Stomach (tissue), 8 donors: ENCODE measurements at regions not wholly inside any gene's neighbourhood (a gene's known extent, or its start where the extent isn't known, plus 50 kb on each side); places are given as distances from the start of the nearest gene placed in this dataset.
"Not testable (repeated sequence)": the region's sequence is repeated elsewhere in the genome, so short reads cannot be mapped to it uniquely, and the experiment has no call there.

Source experiments
- DNase-seq, 2 donors: peaks; one replicate each; pipeline versions ENCODE4 v3.0.0 to v3.0.0-alpha.2; 2013 to 2019
- H3K27ac ChIP-seq, 5 donors: fragments of 200-600 bp in 4 of 5; sonication (generic) in 4 of 5; one replicate each; pipeline ENCODE4 v1.5.1; 2013 to 2019; ENCODE audit warnings: mild to moderate bottlenecking in 1 of 5, moderate library complexity in 1 of 5
- H3K27me3 ChIP-seq, 3 donors: fragments of 200-600 bp; sonication (generic); one replicate each; pipeline ENCODE4 v1.5.1; 2017 to 2019; ENCODE audit warnings: mixed run types in 1 of 3
- H3K36me3 ChIP-seq, 4 donors: fragments of 200-600 bp; sonication (generic); 1 replicate in 3 of 4; 2 replicates in 1 of 4; pipeline ENCODE4 v1.5.1; 2016 to 2019
- H3K4me1 ChIP-seq, 4 donors: fragments of 200-600 bp; sonication (generic); one replicate each; pipeline ENCODE4 v1.5.1; 2016 to 2019
- H3K4me3 ChIP-seq, 4 donors: fragments of 200-600 bp; sonication (generic) in 3 of 4; one replicate each; pipeline ENCODE4 v1.5.1; 2016 to 2019; ENCODE audit warnings: mild to moderate bottlenecking in 1 of 4
- H3K9me3 ChIP-seq, 4 donors: fragments of 200-600 bp; sonication (generic); one replicate each; pipeline ENCODE4 v1.5.1; 2016 to 2019
- EP300 ChIP-seq: sonication (generic); formaldehyde crosslinking; IDR thresholded peaks from one replicate; pipeline ENCODE4 v1.6.1; 2017; ENCODE audit warnings: antibody characterized with exemption
- POLR2A ChIP-seq, 4 donors: fragments of 450-650 bp; IDR thresholded peaks; one replicate each; pipeline ENCODE4 v1.6.1; 2016; ENCODE audit warnings: antibody characterized with exemption in 4 of 4, control low read depth in 2 of 4, mild to moderate bottlenecking in 1 of 4, moderate library complexity in 1 of 4
- POLR2AphosphoS5 ChIP-seq, 3 donors: sonication (generic); formaldehyde crosslinking; IDR thresholded peaks; one replicate each; pipeline ENCODE4 v1.6.1; 2016; ENCODE audit warnings: antibody characterized with exemption in 3 of 3
- WGBS, 5 donors: extraction: QIAGEN DNeasy Blood & Tissue Kit in 3 of 5; methylation state at CpG; one replicate each; pipeline versions ENCODE4 v1.1.5 to v1.1.7; 2013 to 2018; 5-methylcytosine and 5-hydroxymethylcytosine counted together
- intact Hi-C: fragments of 100-400 bp; cut with DNase I; formaldehyde crosslinking; loops from one replicate; pipeline ENCODE4 v1.15.1; 2023; ENCODE audit warnings: low total_unique reads
- TF ChIP-seq, protein P1 (sequence below), 7 experiments: fragments of 450-650 bp in 4 of 7; fragments of 200-600 bp in 3 of 7; sonication (generic) in 3 of 7; IDR thresholded peaks; one replicate each; pipeline ENCODE4 v1.5.1; 2016 to 2019; ENCODE audit warnings: antibody characterized with exemption in 7 of 7, control low read depth in 2 of 7, mild to moderate bottlenecking in 1 of 7
- donor health status: healthy with polysubstance abuse.
- donor health status: Bipolar disorder and iron deficiency.
- donor health status: healthy.

DNA sequence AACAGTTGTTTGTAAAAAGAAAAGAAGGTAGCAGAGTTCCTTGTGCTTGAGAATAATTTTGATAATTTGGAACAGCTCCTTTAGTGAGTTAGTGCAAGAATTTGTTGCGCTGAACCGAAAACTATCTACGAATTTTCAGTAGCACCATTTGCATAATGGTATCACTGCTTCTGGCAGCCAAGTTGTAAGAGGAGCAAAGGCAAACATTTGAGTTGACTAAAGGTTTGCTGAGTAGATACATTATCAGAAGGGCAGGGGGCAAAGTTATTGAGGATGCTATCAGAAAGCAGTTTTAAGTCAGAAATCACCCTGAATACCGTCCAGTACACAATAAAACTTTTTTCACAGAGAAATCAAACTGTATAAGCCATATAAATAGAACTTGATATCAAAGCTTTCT lies 181.5 kb upstream of the MOCS2 start:
- peaks cover 0 to 15% (median 0%) of the 10 kb centered on the region in 4 donors for H3K9me3 ChIP-seq
- H3K27ac ChIP-seq, result no peak overlapping the region
- 42 to 60% (median 43%) methylated on average over 4 of the region's 4 CpGs for WGBS, 5 donors
- H3K4me3 ChIP-seq, result no peak overlapping the region
- no peak for DNase-seq
- H3K36me3 ChIP-seq, result no peaks in the 10 kb centered on the region
- no peaks in the 10 kb centered on the region for H3K27me3 ChIP-seq
- TF ChIP-seq, protein P1, sequence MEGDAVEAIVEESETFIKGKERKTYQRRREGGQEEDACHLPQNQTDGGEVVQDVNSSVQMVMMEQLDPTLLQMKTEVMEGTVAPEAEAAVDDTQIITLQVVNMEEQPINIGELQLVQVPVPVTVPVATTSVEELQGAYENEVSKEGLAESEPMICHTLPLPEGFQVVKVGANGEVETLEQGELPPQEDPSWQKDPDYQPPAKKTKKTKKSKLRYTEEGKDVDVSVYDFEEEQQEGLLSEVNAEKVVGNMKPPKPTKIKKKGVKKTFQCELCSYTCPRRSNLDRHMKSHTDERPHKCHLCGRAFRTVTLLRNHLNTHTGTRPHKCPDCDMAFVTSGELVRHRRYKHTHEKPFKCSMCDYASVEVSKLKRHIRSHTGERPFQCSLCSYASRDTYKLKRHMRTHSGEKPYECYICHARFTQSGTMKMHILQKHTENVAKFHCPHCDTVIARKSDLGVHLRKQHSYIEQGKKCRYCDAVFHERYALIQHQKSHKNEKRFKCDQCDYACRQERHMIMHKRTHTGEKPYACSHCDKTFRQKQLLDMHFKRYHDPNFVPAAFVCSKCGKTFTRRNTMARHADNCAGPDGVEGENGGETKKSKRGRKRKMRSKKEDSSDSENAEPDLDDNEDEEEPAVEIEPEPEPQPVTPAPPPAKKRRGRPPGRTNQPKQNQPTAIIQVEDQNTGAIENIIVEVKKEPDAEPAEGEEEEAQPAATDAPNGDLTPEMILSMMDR (IDR thresholded peaks at IDR 0.05), result no peak
- H3K4me1 ChIP-seq, result no peaks in the 10 kb centered on the region
- intact Hi-C loops, result no loop called here

DNA sequence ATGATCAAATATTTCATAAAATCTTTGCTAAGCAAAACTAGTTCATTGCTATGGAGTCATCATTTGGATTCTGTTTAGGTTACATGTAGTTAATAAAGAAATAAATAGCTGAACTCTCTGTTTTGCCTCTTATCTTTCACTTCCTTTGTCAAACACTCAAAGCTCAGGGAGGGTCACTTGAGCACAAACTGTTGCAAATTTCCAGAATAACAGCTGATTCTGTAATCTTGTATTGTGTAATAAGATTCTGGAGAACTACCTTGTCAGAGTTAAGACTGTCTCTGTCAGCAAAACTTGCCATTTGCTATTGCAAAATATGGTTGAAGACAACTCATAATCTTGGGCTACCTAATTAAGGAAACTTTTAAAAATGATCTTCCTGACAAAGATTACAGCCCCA lies 182.0 kb upstream of the MOCS2 start:
- no peak for DNase-seq
- no peaks in the 10 kb centered on the region for H3K36me3 ChIP-seq
- no peak for TF ChIP-seq POLR2AphosphoS5 (IDR thresholded peaks at IDR 0.05)
- TF ChIP-seq, protein P1 (IDR thresholded peaks at IDR 0.05), result no peak
- TF ChIP-seq POLR2A (IDR thresholded peaks at IDR 0.05), result no peak
- TF ChIP-seq EP300, result no peak
- peaks cover 0 to 10% (median 0%) of the 10 kb centered on the region in 4 donors for H3K9me3 ChIP-seq
- H3K4me3 ChIP-seq, result no peak overlapping the region
- H3K4me1 ChIP-seq, result no peaks in the 10 kb centered on the region
- intact Hi-C loops, result no loop called here
- no peaks in the 10 kb centered on the region for H3K27me3 ChIP-seq
- no peak overlapping the region for H3K27ac ChIP-seq

DNA sequence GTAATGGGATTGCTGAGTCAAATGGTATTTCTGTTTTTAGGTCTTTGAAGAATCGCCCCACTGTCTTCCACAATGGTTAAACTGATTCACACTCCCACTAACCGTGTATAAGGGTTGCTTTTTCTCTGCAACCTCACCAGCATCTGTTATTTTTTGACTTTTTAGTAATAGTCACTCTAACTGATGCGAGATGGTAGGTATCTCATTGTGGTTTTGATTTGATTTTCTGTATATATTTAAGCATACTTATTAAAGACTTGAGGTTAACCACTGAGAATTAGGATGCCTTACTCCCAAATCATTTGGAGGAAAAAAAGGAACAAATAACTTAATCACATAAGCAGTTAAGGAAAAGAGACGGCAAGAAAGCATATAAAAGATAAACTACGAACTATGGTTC lies 181.6 kb upstream of the FST start:
- no peak overlapping the region for H3K4me3 ChIP-seq
- WGBS, 5 donors, result 58 to 77% (median 71%) methylated on average over 5 of the region's 5 CpGs
- no peaks in the 10 kb centered on the region for H3K9me3 ChIP-seq
- TF ChIP-seq POLR2A (IDR thresholded peaks at IDR 0.05) (no peak), POLR2AphosphoS5 (IDR thresholded peaks at IDR 0.05) (no peak), EP300 (no peak)
- TF ChIP-seq, protein P1 (IDR thresholded peaks at IDR 0.05), result no peak
- H3K36me3 ChIP-seq, result no peaks in the 10 kb centered on the region
- no peaks in the 10 kb centered on the region for H3K27me3 ChIP-seq
- H3K27ac ChIP-seq, result no peak overlapping the region
- intact Hi-C loops, result no loop called here
- no peaks in the 10 kb centered on the region for H3K4me1 ChIP-seq
- no peak for DNase-seq

DNA sequence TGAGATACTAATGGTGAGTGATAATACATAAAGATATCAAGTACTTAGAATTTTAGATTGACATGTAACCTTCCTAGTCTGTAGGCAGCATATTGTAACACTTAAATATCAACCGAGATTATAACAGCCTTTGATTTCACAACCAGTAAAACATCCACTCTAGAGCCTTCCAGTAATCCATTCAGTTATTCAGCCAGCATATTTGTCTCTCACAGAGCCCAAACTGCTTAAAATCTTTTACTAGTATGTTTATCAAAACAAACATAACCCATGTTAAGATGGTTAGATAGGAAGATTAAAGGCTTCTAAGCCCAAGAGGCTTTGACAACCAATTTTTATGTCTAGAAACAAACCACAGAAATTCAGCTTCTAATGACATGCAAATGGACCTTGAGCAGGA lies 177.9 kb upstream of the FST start:
- no peaks in the 10 kb centered on the region for H3K4me1 ChIP-seq
- 39 to 65% (median 50%) methylated on average over 1 of the region's 1 CpG for WGBS, 5 donors
- no peak overlapping the region for H3K27ac ChIP-seq
- H3K27me3 ChIP-seq, result no peaks in the 10 kb centered on the region
- no peak overlapping the region for H3K4me3 ChIP-seq
- no peak for DNase-seq
- intact Hi-C loops, result no loop called here
- TF ChIP-seq POLR2AphosphoS5 (IDR thresholded peaks at IDR 0.05), result peak in 1 of 3 donors; percentile 4
- TF ChIP-seq, protein P1 (IDR thresholded peaks at IDR 0.05), result no peak
- TF ChIP-seq POLR2A (IDR thresholded peaks at IDR 0.05), result no peak
- no peak for TF ChIP-seq EP300
- H3K36me3 ChIP-seq, result no peaks in the 10 kb centered on the region
- no peaks in the 10 kb centered on the region for H3K9me3 ChIP-seq

DNA sequence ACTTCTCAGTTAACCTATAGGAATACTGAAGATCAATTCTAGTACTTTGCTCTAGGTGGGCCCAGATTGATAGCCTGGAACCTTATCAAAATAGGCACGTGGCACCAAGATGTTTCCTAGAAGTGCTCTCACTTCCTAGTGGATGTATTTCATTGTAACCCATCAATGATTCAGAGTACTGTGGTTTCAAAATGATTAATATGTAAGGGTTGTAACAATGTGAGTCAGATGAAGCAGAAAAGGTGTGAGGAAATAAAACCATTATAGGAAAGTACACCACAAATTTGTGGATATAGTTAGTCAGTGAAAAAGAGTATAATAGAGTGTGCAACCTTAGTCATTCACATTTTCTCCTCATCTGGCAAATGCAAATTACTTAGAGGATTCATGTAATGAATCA lies 177.3 kb upstream of the FST start:
- TF ChIP-seq, protein P1 (IDR thresholded peaks at IDR 0.05), result no peak
- TF ChIP-seq POLR2A (IDR thresholded peaks at IDR 0.05) (no peak), EP300 (no peak), POLR2AphosphoS5 (IDR thresholded peaks at IDR 0.05) (no peak)

DNA sequence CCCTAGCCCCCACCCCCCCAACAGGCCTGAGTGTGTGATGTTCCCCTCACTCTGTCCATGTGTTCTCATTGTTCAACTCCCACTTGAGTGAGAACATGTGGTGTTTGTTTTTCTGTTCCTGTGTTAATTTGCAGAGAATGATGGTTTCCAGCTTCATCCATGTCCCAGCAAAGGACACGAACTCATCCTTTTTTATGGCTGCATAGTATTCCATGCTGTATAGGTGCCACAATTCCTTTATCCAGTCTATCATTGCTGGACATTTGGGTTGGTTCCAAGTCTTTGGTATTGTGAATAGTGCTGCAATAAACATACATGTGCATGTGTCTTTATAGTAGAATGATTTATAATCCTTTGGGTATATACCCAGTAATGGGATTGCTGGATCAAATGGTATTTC lies 175.1 kb upstream of the FST start:
- H3K27ac ChIP-seq, intact Hi-C loops, DNase-seq, H3K36me3 ChIP-seq, H3K4me1 ChIP-seq, H3K27me3 ChIP-seq, H3K9me3 ChIP-seq, H3K4me3 ChIP-seq: not testable (repeated sequence)
- WGBS, 5 donors, result 76 to 91% (median 85%) methylated on average over 1 of the region's 1 CpG

More for the DNA sequence above, 177.3 kb upstream of the FST start:
- Histone ChIP-seq H3K4me3 (no peak overlapping the region), H3K27ac (no peak overlapping the region), H3K27me3 (no peaks in the 10 kb centered on the region), H3K4me1 (no peaks in the 10 kb centered on the region), H3K9me3 (peaks cover 0 to 1% (median 0%) of the 10 kb centered on the region in 4 donors), H3K36me3 (no peaks in the 10 kb centered on the region)
- DNase-seq, result no peak
- WGBS, 5 donors, result 17 to 33% (median 25%) methylated on average over 1 of the region's 1 CpG
- intact Hi-C loops, result no loop called here
